GM18951 (cell line): ENCODE measurements at regions not wholly inside any gene's neighbourhood (a gene's known extent, or its start where the extent isn't known, plus 50 kb on each side); places are given as distances from the start of the nearest gene placed in this dataset.
"Not testable (repeated sequence)": the region's sequence is repeated elsewhere in the genome, so short reads cannot be mapped to it uniquely, and the experiment has no call there.

ENCODE experiments used
- POLR2A ChIP-seq: IDR thresholded peaks from 4 replicates; pipeline ENCODE4 v1.6.1; 2011; ENCODE audit warnings: mild to moderate bottlenecking; ENCODE audit not compliant: insufficient read length, insufficient read depth; ENCODE audit errors: extremely low read depth
- in situ Hi-C: fragments of 300-500 bp; cut with MboI; formaldehyde crosslinking; loops from one replicate; pipeline ENCODE4 v1.12.0; 2022; ENCODE audit warnings: low sequenced_read_pairs, mixed read lengths, inconsistent platforms; ENCODE audit not compliant: unreplicated experiment

DNA sequence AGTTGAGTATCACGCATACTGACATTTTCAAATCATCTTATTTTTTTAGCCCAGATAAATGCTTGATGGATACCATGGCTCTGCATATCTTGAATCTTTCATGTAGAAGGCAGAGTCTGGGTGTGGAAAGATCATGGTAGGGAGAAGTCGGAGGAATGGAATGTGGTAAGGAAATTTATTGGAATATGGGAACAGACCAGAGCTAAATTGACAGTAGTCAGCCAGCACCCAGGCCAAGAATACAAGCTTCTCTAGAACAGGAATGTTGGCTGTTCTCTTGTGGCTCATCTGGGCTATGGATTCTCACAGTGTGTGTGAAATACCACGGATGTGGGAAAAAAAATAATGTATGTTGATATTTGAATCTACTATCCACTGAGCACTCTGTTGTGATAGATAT, 305.7 kb upstream of the COL8A1 start:
- in situ Hi-C loops = no loop called here
- no peak for TF ChIP-seq POLR2A

- TF ChIP-seq POLR2A = no peak
- in situ Hi-C loops = no loop called here
These were observed 306.1 kb upstream of the COL8A1 start for GRCh38 chr3:99332276-99332675.

GRCh38 chr3:99330924-99331532, 307.4 kb upstream of the COL8A1 start:
- TF ChIP-seq POLR2A = no peak
- in situ Hi-C loops = no loop called here

- no peak for TF ChIP-seq POLR2A
- in situ Hi-C loops = no loop called here
These were observed 308.1 kb upstream of the COL8A1 start for GRCh38 chr3:99330281-99330680.

GRCh38 chr3:99325402-99325801, 313.0 kb upstream of the COL8A1 start:
- no peak for TF ChIP-seq POLR2A
- in situ Hi-C loops = no loop called here

DNA sequence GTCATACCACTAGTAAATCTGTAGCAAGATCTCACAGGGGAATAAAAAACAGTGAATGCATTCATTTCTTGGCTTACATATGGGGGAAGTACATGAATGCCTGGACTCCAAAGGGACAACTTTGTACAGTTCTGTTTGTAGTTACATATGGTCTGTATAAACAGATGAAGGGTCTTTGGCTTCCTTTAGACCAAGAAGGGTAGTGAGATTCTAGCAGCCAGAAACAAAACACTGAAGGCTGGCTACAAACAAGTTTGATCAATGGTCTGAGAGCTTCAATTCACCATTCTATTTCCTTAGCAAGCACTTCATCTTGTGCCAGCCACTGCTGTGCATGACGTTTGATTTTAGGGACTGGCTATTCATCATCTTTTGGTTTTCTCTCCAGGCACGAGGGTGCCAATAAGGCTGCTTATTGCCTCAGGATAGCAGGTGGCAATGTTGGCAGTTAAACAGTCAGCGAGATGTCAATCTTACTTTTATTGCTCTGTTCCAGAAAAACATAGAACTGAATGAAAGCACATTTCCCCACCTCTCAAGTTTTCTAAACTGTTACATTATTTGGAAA, 313.7 kb upstream of the COL8A1 start:
- TF ChIP-seq POLR2A = no peak
- in situ Hi-C loops = no loop called here

GRCh38 chr3:99323940-99324339, 314.5 kb upstream of the COL8A1 start:
- in situ Hi-C loops = no loop called here
- no peak for TF ChIP-seq POLR2A

- TF ChIP-seq POLR2A = no peak
- in situ Hi-C loops = no loop called here
These were observed 315.8 kb upstream of the COL8A1 start for GRCh38 chr3:99322551-99322950.

- in situ Hi-C loops = no loop called here
These were observed 317.1 kb upstream of the COL8A1 start for GRCh38 chr3:99321261-99321660.

DNA sequence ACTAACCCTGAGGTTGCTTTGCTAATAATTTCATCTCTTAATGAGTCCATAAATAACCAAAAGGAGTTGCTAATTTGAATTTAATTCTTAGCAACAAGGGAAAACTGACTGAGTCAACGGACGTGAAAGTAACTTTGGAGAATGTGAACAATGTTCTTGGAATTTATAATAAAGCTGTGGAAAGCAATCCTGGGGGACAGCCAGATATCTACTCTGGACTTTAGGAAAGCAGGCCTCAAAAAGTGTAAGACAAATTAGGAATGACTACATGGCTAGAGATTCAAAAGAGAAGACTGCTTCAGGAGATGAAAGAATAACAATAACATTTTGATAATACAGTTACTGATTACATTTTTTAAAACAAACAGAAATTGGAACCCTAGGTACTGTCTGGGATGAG, 318.4 kb upstream of the COL8A1 start:
- TF ChIP-seq POLR2A = no peak
- in situ Hi-C loops = no loop called here

More at GRCh38 chr3:99321261-99321660, 317.1 kb upstream of the COL8A1 start:
- no peak for TF ChIP-seq POLR2A

GRCh38 chr3:99319450-99319849, 318.9 kb upstream of the COL8A1 start:
- no peak for TF ChIP-seq POLR2A
- in situ Hi-C loops = no loop called here

DNA sequence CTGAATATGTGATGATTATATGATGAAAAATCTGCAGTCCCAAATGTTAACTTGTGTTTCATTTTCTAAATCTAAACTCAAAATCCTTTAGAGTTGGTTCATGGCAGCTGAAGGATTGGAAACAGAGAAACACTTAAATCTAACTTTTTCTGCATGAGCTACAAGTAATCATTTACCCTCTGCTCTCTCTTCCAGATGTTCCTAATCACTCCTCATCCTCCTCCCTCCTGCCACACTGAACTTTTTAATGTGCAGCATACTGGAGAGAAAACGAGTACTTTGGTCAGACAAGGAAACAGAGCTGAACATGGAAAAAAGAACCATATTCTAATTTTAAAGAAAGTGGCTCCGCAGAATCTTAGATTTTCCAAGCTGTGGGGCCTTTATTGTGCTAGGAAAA, 321.2 kb upstream of the COL8A1 start:
- in situ Hi-C loops = no loop called here
- no peak for TF ChIP-seq POLR2A

- TF ChIP-seq POLR2A = no peak
- in situ Hi-C loops = no loop called here
These were observed 322.5 kb upstream of the COL8A1 start for GRCh38 chr3:99315896-99316295.

GRCh38 chr3:99313485-99313884, 324.9 kb upstream of the COL8A1 start:
- in situ Hi-C loops = no loop called here
- TF ChIP-seq POLR2A = no peak

GRCh38 chr3:99298661-99299060, 339.7 kb upstream of the COL8A1 start:
- no peak for TF ChIP-seq POLR2A
- in situ Hi-C loops = no loop called here

GRCh38 chr3:99295836-99296235, 342.6 kb upstream of the COL8A1 start:
- in situ Hi-C loops = no loop called here

DNA sequence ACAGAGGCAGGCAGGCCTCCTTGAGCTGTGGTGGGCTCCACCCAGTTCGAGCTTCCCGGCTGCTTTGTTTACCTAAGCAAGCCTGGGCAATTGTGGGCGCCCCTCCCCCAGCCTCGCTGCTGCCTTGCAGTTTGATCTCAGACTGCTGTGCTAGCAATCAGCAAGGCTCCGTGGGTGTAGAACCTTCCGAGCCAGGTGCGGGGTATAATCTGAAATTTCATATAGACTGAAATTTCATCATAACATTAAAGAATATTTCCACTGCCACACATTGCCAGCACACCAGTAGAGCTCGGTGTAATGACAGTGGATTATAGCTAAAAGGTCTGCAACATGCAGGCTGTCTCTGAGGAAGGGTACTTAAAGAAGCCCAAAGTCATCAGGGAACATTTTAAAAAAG, 344.3 kb upstream of the COL8A1 start:
- in situ Hi-C loops = not testable (repeated sequence)

More at GRCh38 chr3:99295836-99296235, 342.6 kb upstream of the COL8A1 start:
- TF ChIP-seq POLR2A = no peak
